Endothelial cell of umbilical vein (primary cell): ENCODE measurements at regions not wholly inside any gene's neighbourhood (a gene's known extent, or its start where the extent isn't known, plus 50 kb on each side); places are given as distances from the start of the nearest gene placed in this dataset.

ENCODE experiments used
- BruUV-seq: library from RNA; stranded (reverse); fragments of 400-500 nt; replicated peaks from 2 replicates; lab custom pipeline; 2021; lab: Mats Ljungman, UMichigan
- CTCF ChIA-PET: fragments of 300-600, 350-600 bp; sonication (Branson Sonifier 250); formaldehyde crosslinking; loops from one replicate; lab custom pipeline; 2021; ENCODE audit warnings: antibody characterized with exemption, inconsistent platforms; lab: Charles Lee
- POLR2A ChIA-PET: fragments of 300-600, 350-600 bp; sonication (Branson Sonifier 250); formaldehyde crosslinking; loops from one replicate; lab custom pipeline; 2021; ENCODE audit warnings: antibody characterized with exemption, inconsistent platforms; lab: Charles Lee
- DNase-seq: peaks from one replicate; pipeline ENCODE4 v3.0.0-alpha.2; 2011; ENCODE audit warnings: low read depth, low spot score
- FAIRE-seq: peaks from 2 replicates; lab custom pipeline; 2011; peaks lifted over from hg19 to GRCh38; lab: Jason Lieb, UNC
- H2AFZ ChIP-seq: 2 replicates; pipeline ENCODE4 v1.6.0; 2012; ENCODE audit warnings: low read depth, low read length, control low read depth, inconsistent platforms
- H3K27ac ChIP-seq: 2 replicates; pipeline ENCODE4 v1.5.1; 2011; ENCODE audit warnings: low read depth, mild to moderate bottlenecking, control low read depth, low read length, moderate library complexity; ENCODE audit not compliant: insufficient read depth
- H3K27me3 ChIP-seq, 2 experiments: 2 replicates each; pipeline versions ENCODE4 v1.6.0 to v1.6.1; 2011; ENCODE audit warnings: low read length in 2 of 2, mixed read lengths in 1 of 2; ENCODE audit not compliant: control insufficient read depth in 2 of 2, insufficient read depth in 2 of 2
- H3K36me3 ChIP-seq, 2 experiments: 2 replicates in 1 of 2; 3 replicates in 1 of 2; pipeline ENCODE4 v1.5.1; 2011; ENCODE audit warnings: low read length in 2 of 2, mild to moderate bottlenecking in 1 of 2, moderate library complexity in 1 of 2; ENCODE audit not compliant: control insufficient read depth in 2 of 2, insufficient read depth in 2 of 2; ENCODE audit errors: extremely low read depth in 1 of 2
- H3K4me1 ChIP-seq: 3 replicates; pipeline ENCODE4 v1.5.1; 2011; ENCODE audit warnings: mild to moderate bottlenecking, low read length; ENCODE audit not compliant: control insufficient read depth, insufficient read depth; ENCODE audit errors: extremely low read depth
- H3K4me2 ChIP-seq: 2 replicates; pipeline ENCODE4 v1.6.1; 2011; ENCODE audit warnings: low read length, control low read depth, mixed read lengths; ENCODE audit not compliant: insufficient read depth
- H3K4me3 ChIP-seq, 3 experiments: fragments of 200-600 bp in 1 of 3; sonication (generic), shearing (Covaris generic) in 1 of 3; replicated peaks in 1 of 3; 2 replicates each; pipeline ENCODE4 v1.5.1; 2011 to 2016; ENCODE audit warnings: control low read depth in 3 of 3, low read length in 3 of 3, mild to moderate bottlenecking in 2 of 3, inconsistent platforms in 1 of 3, low read depth in 1 of 3, moderate library complexity in 1 of 3; ENCODE audit not compliant: insufficient read depth in 1 of 3
- H3K79me2 ChIP-seq: 2 replicates; pipeline ENCODE4 v1.6.0; 2012; ENCODE audit warnings: low read length, inconsistent platforms; ENCODE audit not compliant: control insufficient read depth, insufficient read depth
- H3K9ac ChIP-seq: replicated peaks from 2 replicates; pipeline ENCODE3; 2011; ENCODE audit warnings: low read length, control low read depth; ENCODE audit not compliant: insufficient read depth; ENCODE audit errors: extremely low read depth
- H3K9me1 ChIP-seq: replicated peaks from 3 replicates; pipeline ENCODE4 v1.6.0; 2011; ENCODE audit warnings: mild to moderate bottlenecking, low read length; ENCODE audit not compliant: control insufficient read depth, insufficient read depth; ENCODE audit errors: extremely low read depth
- H3K9me3 ChIP-seq: replicated peaks from 2 replicates; pipeline ENCODE4 v1.5.1; 2012; ENCODE audit warnings: low read length, inconsistent platforms; ENCODE audit not compliant: control insufficient read depth, insufficient read depth
- H4K20me1 ChIP-seq: replicated peaks from 2 replicates; pipeline ENCODE3; 2011; ENCODE audit warnings: mild to moderate bottlenecking, low read length; ENCODE audit not compliant: control insufficient read depth, insufficient read depth; ENCODE audit errors: extremely low read depth
- CTCF ChIP-seq, 2 donors: IDR thresholded peaks; 1 replicate in 1 of 2; 2 replicates in 1 of 2; pipeline ENCODE4 v1.5.1; 2011; ENCODE audit warnings: low read length in 2 of 2, mild to moderate bottlenecking in 2 of 2, moderate library complexity in 2 of 2, control low read depth in 1 of 2, inconsistent platforms in 1 of 2, low read depth in 1 of 2; ENCODE audit not compliant: insufficient read depth in 1 of 2; ENCODE audit errors: extremely low read depth in 1 of 2
- EZH2 ChIP-seq: IDR thresholded peaks from 2 replicates; pipeline ENCODE4 v1.6.1; 2012; ENCODE audit warnings: borderline replicate concordance, low read depth, mild to moderate bottlenecking, moderate library complexity, low read length, inconsistent platforms; ENCODE audit not compliant: severe bottlenecking
- FOS ChIP-seq: IDR thresholded peaks from 2 replicates; pipeline ENCODE4 v1.6.1; 2011; ENCODE audit warnings: mild to moderate bottlenecking, low read length, moderate library complexity, borderline replicate concordance; ENCODE audit not compliant: insufficient read depth
- GATA2 ChIP-seq: IDR thresholded peaks from 2 replicates; pipeline ENCODE4 v1.7.0; 2011; ENCODE audit warnings: low read depth, mild to moderate bottlenecking, moderate library complexity, mixed read lengths, low read length; ENCODE audit not compliant: insufficient read length, insufficient read depth
- JUN ChIP-seq: IDR thresholded peaks from 2 replicates; pipeline ENCODE4 v1.6.1; 2011; ENCODE audit warnings: borderline replicate concordance, low read depth; ENCODE audit not compliant: insufficient read length, insufficient read depth
- MAX ChIP-seq: IDR thresholded peaks from 2 replicates; pipeline ENCODE4 v1.6.1; 2011; ENCODE audit not compliant: insufficient read depth, insufficient read length
- MYC ChIP-seq: IDR thresholded peaks from one replicate; pipeline ENCODE4 v1.6.1; 2011; ENCODE audit warnings: mild to moderate bottlenecking, low read depth, low read length
- POLR2A ChIP-seq: IDR thresholded peaks from 2 replicates; pipeline ENCODE4 v1.6.1; 2012; ENCODE audit warnings: low read depth, mild to moderate bottlenecking, control low read depth, low read length
- POLR2AphosphoS5 ChIP-seq: IDR thresholded peaks from 2 replicates; pipeline ENCODE4 v1.6.1; 2012; ENCODE audit warnings: low read depth, mild to moderate bottlenecking, control low read depth, low read length, moderate library complexity; ENCODE audit not compliant: insufficient read depth
- dilution Hi-C: fragments of 300-500 bp; cut with MboI; formaldehyde crosslinking; loops from one replicate; pipeline ENCODE4 v1.15.0; 2019; ENCODE audit warnings: low sequenced_read_pairs; ENCODE audit not compliant: extremely low pct_ligation_motif_present
- intact Hi-C: fragments of 100-400 bp; cut with micrococcal nuclease; formaldehyde crosslinking; loops from one replicate; pipeline ENCODE4 v1.10.0; 2022

GRCh38 chr7:49660170-49660783, 113.2 kb upstream of the VWC2 start:
- Histone ChIP-seq H3K27ac (no peak overlapping the region), H3K36me3 (no peaks in the 10 kb centered on the region), H3K9ac (no peak overlapping the region), H3K27me3 (no peaks in the 10 kb centered on the region), H3K4me3 (no peak overlapping the region), H3K9me1 (no peaks in the 10 kb centered on the region), H3K9me3 (peaks cover 7% of the 10 kb centered on the region), H2AFZ (no peak overlapping the region), H3K4me1 (no peaks in the 10 kb centered on the region), H3K79me2 (no peaks in the 10 kb centered on the region), H4K20me1 (no peaks in the 10 kb centered on the region), H3K4me2 (no peak overlapping the region)
- no TSS peak for BruUV-seq
- dilution Hi-C loops, result no loop called here
- intact Hi-C loops, result no loop called here
- ChIA-PET POLR2A (no interaction called here), CTCF (no interaction called here)
- DNase-seq (no peak), FAIRE-seq (no peak)
- TF ChIP-seq EZH2, result no peak
- TF ChIP-seq MAX, result no peak
- no peak for TF ChIP-seq FOS
- no peak for TF ChIP-seq GATA2
- no peak for TF ChIP-seq POLR2AphosphoS5
- no peak for TF ChIP-seq POLR2A
- no peak for TF ChIP-seq JUN
- TF ChIP-seq CTCF (IDR thresholded peaks at IDR 0.05; ENCODE audit: extremely low read depth in 1 of 2, insufficient read depth in 1 of 2, low read depth in 1 of 2, low read length in 2 of 2), result no peak
- TF ChIP-seq MYC, result no peak
